HepG2 (cell line): ENCODE measurements at regions not wholly inside any gene's neighbourhood (a gene's known extent, or its start where the extent isn't known, plus 50 kb on each side); places are given as distances from the start of the nearest gene placed in this dataset.

Experiments used
- BORCS8-MEF2B ChIP-seq: sonication (generic); formaldehyde crosslinking; IDR thresholded peaks from 2 replicates; pipeline ENCODE4 v1.8.0; 2022; ENCODE audit warnings: mild to moderate bottlenecking, missing genetic modification reagents
- EHMT2 ChIP-seq: fragments of 200-600 bp; sonication (generic); IDR thresholded peaks from 2 replicates; pipeline ENCODE4 v1.7.0; 2017; ENCODE audit warnings: antibody characterized with exemption, low read depth, low read length, borderline replicate concordance
- NFKB2 ChIP-seq: sonication (generic); formaldehyde crosslinking; IDR thresholded peaks from 2 replicates; pipeline ENCODE4 v1.4.0; 2020; ENCODE audit warnings: missing genetic modification reagents, borderline replicate concordance
- SOX5 ChIP-seq: IDR thresholded peaks from 2 replicates; pipeline ENCODE4 v1.6.1; 2016; ENCODE audit warnings: borderline replicate concordance
- TGIF2 ChIP-seq: IDR thresholded peaks from 2 replicates; pipeline ENCODE4 v1.6.1; 2016; ENCODE audit warnings: control low read depth, missing compliant biosample characterization
- WIZ ChIP-seq: sonication (generic); formaldehyde crosslinking; IDR thresholded peaks from 2 replicates; pipeline ENCODE4 v1.5.1; 2020; ENCODE audit warnings: mild to moderate bottlenecking, missing genetic modification reagents
- ZNF430 ChIP-seq: sonication (generic); formaldehyde crosslinking; IDR thresholded peaks from 2 replicates; pipeline ENCODE4 v1.9.0; 2021; ENCODE audit warnings: mild to moderate bottlenecking, missing genetic modification reagents
- ZNF790 ChIP-seq: sonication (generic); formaldehyde crosslinking; IDR thresholded peaks from 2 replicates; pipeline ENCODE4 v1.8.0; 2022; ENCODE audit warnings: missing genetic modification reagents, mild to moderate bottlenecking, borderline replicate concordance
- TF ChIP-seq, protein P1 (sequence below): sonication (generic); formaldehyde crosslinking; IDR thresholded peaks from 2 replicates; pipeline ENCODE4 v1.4.0; 2020; ENCODE audit warnings: missing genetic modification reagents, borderline replicate concordance
- TF ChIP-seq, protein P2 (sequence below), 2 experiments: fragments of 450-650 bp in 1 of 2; sonication (generic) in 1 of 2; formaldehyde crosslinking in 1 of 2; IDR thresholded peaks; 2 replicates each; pipeline versions ENCODE4 v1.6.1 to v1.8.0; 2016 to 2022; ENCODE audit warnings: antibody characterized with exemption in 1 of 2, mild to moderate bottlenecking in 1 of 2, missing genetic modification reagents in 1 of 2
- TF ChIP-seq, protein P3 (sequence below): sonication (generic); formaldehyde crosslinking; IDR thresholded peaks from 2 replicates; pipeline ENCODE4 v1.5.0; 2020; ENCODE audit warnings: mild to moderate bottlenecking, missing genetic modification reagents, borderline replicate concordance

DNA sequence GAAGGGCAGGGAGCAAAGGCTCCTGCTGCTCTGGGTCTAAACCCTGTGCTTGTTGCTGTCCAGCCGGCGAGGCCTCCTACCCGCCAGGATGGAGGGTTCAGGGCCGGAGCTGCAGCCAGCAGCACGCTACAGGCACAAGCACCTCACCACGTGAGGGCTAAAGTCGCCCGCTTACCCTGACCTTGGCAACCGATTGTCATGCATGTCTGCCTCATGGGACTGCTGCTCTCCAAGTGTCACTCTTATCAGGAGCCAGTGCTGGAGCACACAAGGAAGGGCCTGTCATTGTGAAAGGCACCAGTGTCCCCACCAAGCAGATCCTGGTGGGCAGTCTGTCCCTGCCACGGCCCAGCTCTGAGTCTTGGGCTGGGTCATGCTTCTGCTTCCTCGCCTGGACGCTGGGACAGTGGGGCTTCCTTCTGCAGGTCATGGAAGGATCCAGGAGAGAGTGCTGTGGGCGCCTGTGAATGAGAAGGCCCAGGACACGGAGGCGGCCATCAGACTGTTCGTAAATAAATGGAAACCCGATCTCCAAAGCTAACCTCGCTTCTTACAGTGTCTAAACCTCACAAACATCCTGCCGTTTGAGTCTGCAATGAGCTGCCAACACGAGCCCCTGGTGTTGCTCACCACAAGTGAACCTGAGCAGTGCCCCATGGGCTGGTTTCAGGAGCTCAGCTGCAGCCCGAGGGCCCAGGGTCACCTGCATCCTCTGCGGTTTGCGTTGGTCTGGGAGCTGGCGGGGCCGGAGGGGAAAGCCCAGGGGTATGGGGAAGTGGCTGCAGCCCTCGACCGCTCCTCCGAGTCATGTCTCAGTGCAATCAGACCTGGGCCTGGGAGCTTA, 58.2 kb upstream of the RXRA start (continued):
- TF ChIP-seq, protein P1, sequence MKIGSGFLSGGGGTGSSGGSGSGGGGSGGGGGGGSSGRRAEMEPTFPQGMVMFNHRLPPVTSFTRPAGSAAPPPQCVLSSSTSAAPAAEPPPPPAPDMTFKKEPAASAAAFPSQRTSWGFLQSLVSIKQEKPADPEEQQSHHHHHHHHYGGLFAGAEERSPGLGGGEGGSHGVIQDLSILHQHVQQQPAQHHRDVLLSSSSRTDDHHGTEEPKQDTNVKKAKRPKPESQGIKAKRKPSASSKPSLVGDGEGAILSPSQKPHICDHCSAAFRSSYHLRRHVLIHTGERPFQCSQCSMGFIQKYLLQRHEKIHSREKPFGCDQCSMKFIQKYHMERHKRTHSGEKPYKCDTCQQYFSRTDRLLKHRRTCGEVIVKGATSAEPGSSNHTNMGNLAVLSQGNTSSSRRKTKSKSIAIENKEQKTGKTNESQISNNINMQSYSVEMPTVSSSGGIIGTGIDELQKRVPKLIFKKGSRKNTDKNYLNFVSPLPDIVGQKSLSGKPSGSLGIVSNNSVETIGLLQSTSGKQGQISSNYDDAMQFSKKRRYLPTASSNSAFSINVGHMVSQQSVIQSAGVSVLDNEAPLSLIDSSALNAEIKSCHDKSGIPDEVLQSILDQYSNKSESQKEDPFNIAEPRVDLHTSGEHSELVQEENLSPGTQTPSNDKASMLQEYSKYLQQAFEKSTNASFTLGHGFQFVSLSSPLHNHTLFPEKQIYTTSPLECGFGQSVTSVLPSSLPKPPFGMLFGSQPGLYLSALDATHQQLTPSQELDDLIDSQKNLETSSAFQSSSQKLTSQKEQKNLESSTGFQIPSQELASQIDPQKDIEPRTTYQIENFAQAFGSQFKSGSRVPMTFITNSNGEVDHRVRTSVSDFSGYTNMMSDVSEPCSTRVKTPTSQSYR (CRISPR knock-in tag), result no peak
- TF ChIP-seq BORCS8-MEF2B (CRISPR knock-in tag) (peak; percentile 86), TGIF2 (CRISPR knock-in tag) (0 out of 2 replicates have a peak, but pooled peaks have one; percentile 29), EHMT2 (no peak), ZNF790 (CRISPR knock-in tag) (no peak), ZNF430 (CRISPR knock-in tag) (no peak), WIZ (CRISPR knock-in tag) (no peak), SOX5 (peak; percentile 54), NFKB2 (CRISPR knock-in tag) (peak; percentile 30; the same call in 1 of the 2 replicates)
- TF ChIP-seq, protein P2, sequence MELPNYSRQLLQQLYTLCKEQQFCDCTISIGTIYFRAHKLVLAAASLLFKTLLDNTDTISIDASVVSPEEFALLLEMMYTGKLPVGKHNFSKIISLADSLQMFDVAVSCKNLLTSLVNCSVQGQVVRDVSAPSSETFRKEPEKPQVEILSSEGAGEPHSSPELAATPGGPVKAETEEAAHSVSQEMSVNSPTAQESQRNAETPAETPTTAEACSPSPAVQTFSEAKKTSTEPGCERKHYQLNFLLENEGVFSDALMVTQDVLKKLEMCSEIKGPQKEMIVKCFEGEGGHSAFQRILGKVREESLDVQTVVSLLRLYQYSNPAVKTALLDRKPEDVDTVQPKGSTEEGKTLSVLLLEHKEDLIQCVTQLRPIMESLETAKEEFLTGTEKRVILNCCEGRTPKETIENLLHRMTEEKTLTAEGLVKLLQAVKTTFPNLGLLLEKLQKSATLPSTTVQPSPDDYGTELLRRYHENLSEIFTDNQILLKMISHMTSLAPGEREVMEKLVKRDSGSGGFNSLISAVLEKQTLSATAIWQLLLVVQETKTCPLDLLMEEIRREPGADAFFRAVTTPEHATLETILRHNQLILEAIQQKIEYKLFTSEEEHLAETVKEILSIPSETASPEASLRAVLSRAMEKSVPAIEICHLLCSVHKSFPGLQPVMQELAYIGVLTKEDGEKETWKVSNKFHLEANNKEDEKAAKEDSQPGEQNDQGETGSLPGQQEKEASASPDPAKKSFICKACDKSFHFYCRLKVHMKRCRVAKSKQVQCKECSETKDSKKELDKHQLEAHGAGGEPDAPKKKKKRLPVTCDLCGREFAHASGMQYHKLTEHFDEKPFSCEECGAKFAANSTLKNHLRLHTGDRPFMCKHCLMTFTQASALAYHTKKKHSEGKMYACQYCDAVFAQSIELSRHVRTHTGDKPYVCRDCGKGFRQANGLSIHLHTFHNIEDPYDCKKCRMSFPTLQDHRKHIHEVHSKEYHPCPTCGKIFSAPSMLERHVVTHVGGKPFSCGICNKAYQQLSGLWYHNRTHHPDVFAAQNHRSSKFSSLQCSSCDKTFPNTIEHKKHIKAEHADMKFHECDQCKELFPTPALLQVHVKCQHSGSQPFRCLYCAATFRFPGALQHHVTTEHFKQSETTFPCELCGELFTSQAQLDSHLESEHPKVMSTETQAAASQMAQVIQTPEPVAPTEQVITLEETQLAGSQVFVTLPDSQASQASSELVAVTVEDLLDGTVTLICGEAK (IDR thresholded peaks at IDR 0.05), result no peak
- TF ChIP-seq, protein P2 (CRISPR knock-in tag; IDR thresholded peaks at IDR 0.05), result 0 out of 2 replicates have a peak, but pooled peaks have one; percentile 19
- TF ChIP-seq, protein P3, sequence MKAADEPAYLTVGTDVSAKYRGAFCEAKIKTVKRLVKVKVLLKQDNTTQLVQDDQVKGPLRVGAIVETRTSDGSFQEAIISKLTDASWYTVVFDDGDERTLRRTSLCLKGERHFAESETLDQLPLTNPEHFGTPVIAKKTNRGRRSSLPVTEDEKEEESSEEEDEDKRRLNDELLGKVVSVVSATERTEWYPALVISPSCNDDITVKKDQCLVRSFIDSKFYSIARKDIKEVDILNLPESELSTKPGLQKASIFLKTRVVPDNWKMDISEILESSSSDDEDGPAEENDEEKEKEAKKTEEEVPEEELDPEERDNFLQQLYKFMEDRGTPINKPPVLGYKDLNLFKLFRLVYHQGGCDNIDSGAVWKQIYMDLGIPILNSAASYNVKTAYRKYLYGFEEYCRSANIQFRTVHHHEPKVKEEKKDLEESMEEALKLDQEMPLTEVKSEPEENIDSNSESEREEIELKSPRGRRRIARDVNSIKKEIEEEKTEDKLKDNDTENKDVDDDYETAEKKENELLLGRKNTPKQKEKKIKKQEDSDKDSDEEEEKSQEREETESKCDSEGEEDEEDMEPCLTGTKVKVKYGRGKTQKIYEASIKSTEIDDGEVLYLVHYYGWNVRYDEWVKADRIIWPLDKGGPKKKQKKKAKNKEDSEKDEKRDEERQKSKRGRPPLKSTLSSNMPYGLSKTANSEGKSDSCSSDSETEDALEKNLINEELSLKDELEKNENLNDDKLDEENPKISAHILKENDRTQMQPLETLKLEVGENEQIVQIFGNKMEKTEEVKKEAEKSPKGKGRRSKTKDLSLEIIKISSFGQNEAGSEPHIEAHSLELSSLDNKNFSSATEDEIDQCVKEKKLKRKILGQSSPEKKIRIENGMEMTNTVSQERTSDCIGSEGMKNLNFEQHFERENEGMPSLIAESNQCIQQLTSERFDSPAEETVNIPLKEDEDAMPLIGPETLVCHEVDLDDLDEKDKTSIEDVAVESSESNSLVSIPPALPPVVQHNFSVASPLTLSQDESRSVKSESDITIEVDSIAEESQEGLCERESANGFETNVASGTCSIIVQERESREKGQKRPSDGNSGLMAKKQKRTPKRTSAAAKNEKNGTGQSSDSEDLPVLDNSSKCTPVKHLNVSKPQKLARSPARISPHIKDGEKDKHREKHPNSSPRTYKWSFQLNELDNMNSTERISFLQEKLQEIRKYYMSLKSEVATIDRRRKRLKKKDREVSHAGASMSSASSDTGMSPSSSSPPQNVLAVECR, result peak; percentile 38; the same call in 1 of the 2 replicates
